B cell (primary cell): ENCODE measurements at regions not wholly inside any gene's neighbourhood (a gene's known extent, or its start where the extent isn't known, plus 50 kb on each side); places are given as distances from the start of the nearest gene placed in this dataset.

Source experiments
- CTCF ChIP-seq: fragments of 200-600 bp; IDR thresholded peaks from one replicate; pipeline ENCODE4 v1.8.0; 2022; ENCODE audit warnings: antibody characterized with exemption, mild to moderate bottlenecking
- EZH2 ChIP-seq: IDR thresholded peaks from 2 replicates; pipeline ENCODE4 v1.6.1; 2012; ENCODE audit warnings: borderline replicate concordance, low read depth, mild to moderate bottlenecking, moderate library complexity, low read length; ENCODE audit not compliant: insufficient read depth, poor library complexity, severe bottlenecking

GRCh38 chr18:37958499-37958898, 392.9 kb upstream of the CELF4 start:
- no peak for TF ChIP-seq CTCF
- no peak for TF ChIP-seq EZH2
